ENCODE measurements at regions not wholly inside any gene's neighbourhood (a gene's known extent, or its start where the extent isn't known, plus 50 kb on each side); places are given as distances from the start of the nearest gene placed in this dataset.

DNA sequence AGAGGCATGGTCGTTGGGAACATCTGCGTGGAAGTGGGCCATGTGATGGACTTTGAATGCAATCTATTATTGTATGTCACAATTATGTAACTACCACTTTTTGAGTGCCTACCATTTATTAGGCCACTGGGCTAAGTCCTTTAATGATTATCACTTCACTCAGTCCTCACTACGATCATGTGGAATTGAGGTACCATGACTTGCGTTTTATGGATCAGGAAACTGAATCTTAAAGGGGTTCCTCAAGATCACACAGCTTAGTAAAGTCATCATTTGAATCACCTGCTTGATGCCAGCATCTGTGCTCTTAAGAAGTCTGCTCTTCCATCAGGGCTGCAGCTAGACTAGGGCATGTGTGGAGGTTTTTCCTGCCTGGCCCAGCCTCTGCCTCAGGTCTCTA, 136.7 kb downstream of the DAD1 start:
- peaks cover 10% of the 10 kb centered on the region for H3K79me2 ChIP-seq (ENCODE audit: insufficient read depth, low read length)

DNA sequence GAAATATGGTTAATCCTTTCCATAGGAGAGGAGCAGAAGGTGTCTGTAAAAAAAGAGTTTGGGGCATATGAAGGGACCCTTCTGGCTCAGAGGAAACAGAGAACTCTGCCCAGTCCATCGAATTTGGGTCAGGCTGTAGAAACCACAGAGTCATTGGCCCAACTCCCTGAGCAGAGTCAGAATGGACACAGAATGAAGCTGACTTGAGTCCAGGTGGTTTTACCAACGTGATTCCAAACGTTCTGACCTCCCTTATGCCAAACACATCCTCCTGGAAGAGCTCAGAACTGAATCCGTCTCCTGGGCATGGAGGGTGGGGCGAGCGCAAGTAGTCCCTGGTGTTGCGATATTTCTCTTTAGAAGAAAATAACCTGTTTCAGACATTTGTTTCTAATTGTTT, 138.8 kb downstream of the DAD1 start:
- no peaks in the 10 kb centered on the region for H3K27me3 ChIP-seq (ENCODE audit: insufficient read depth, low read length, poor library complexity, severe bottlenecking)
- H3K79me2 ChIP-seq (ENCODE audit: insufficient read depth, low read length): no peaks in the 10 kb centered on the region
- H3F3A ChIP-seq (ENCODE audit: low read depth): no peaks in the 10 kb centered on the region
- TF ChIP-seq EZH2phosphoT487 (IDR thresholded peaks at IDR 0.05; ENCODE audit: borderline replicate concordance): no peak
- TF ChIP-seq, protein P1, sequence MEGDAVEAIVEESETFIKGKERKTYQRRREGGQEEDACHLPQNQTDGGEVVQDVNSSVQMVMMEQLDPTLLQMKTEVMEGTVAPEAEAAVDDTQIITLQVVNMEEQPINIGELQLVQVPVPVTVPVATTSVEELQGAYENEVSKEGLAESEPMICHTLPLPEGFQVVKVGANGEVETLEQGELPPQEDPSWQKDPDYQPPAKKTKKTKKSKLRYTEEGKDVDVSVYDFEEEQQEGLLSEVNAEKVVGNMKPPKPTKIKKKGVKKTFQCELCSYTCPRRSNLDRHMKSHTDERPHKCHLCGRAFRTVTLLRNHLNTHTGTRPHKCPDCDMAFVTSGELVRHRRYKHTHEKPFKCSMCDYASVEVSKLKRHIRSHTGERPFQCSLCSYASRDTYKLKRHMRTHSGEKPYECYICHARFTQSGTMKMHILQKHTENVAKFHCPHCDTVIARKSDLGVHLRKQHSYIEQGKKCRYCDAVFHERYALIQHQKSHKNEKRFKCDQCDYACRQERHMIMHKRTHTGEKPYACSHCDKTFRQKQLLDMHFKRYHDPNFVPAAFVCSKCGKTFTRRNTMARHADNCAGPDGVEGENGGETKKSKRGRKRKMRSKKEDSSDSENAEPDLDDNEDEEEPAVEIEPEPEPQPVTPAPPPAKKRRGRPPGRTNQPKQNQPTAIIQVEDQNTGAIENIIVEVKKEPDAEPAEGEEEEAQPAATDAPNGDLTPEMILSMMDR (conservative IDR thresholded peaks at IDR 0.05; ENCODE audit: low read length): no peak
- no peak overlapping the region for H3K4me3 ChIP-seq (ENCODE audit: low read length, poor library complexity, severe bottlenecking)
- H3K9ac ChIP-seq (ENCODE audit: low read depth, low read length, poor library complexity, severe bottlenecking): no peak overlapping the region
- no peaks in the 10 kb centered on the region for H4K20me1 ChIP-seq (ENCODE audit: insufficient read depth, low read length, poor library complexity, severe bottlenecking)
- H3K9me3 ChIP-seq (ENCODE audit: insufficient read depth, low read depth, low read length): no peaks in the 10 kb centered on the region
- H3K4me2 ChIP-seq (ENCODE audit: low read depth, low read length, poor library complexity, severe bottlenecking): no peak overlapping the region
- H2AFZ ChIP-seq (ENCODE audit: low read length): no peak overlapping the region
- peaks cover 22% of the 10 kb centered on the region for H3K4me1 ChIP-seq (ENCODE audit: insufficient read depth, low read length, poor library complexity, severe bottlenecking)
- no peaks in the 10 kb centered on the region for H3K9me2 ChIP-seq (replicated peaks; ENCODE audit: low read depth, low read length)
- H3K36me3 ChIP-seq (ENCODE audit: insufficient read depth, low read length): no peaks in the 10 kb centered on the region

More for the DNA sequence above, 136.7 kb downstream of the DAD1 start:
- Histone ChIP-seq H3K27me3 (ENCODE audit: insufficient read depth, low read length, poor library complexity, severe bottlenecking) (peaks cover 6% of the 10 kb centered on the region), H3F3A (ENCODE audit: low read depth) (no peaks in the 10 kb centered on the region), H3K4me1 (ENCODE audit: insufficient read depth, low read length, poor library complexity, severe bottlenecking) (peaks cover 37% of the 10 kb centered on the region), H3K9me2 (replicated peaks; ENCODE audit: low read depth, low read length) (no peaks in the 10 kb centered on the region), H4K20me1 (ENCODE audit: insufficient read depth, low read length, poor library complexity, severe bottlenecking) (no peaks in the 10 kb centered on the region), H3K36me3 (ENCODE audit: insufficient read depth, low read length) (peaks cover under 1% of the 10 kb centered on the region; the same call in 1 of the 2 replicates), H3K4me2 (ENCODE audit: low read depth, low read length, poor library complexity, severe bottlenecking) (no peak overlapping the region), H3K9me3 (ENCODE audit: insufficient read depth, low read depth, low read length) (no peaks in the 10 kb centered on the region), H3K4me3 (ENCODE audit: low read length, poor library complexity, severe bottlenecking) (no peak overlapping the region), H2AFZ (ENCODE audit: low read length) (no peak overlapping the region), H3K9ac (ENCODE audit: low read depth, low read length, poor library complexity, severe bottlenecking) (no peak overlapping the region)
- no peak for TF ChIP-seq EZH2phosphoT487 (IDR thresholded peaks at IDR 0.05; ENCODE audit: borderline replicate concordance)
- TF ChIP-seq, protein P1 (conservative IDR thresholded peaks at IDR 0.05; ENCODE audit: low read length): no peak

DNA sequence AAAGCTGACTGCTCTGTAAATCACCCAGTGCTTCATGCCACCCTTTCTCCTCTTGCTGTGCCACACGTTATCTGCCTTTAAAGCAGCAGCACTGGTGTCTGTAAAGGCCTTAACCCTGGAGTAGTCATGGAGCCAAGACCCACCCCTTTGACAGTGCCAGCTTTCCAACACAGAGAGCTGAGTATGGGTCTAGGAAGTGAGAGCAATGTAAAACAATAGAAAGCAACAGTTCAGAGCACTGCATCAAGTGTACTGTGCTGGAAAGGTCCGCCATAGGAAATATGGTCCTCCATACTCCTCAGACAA, 139.5 kb downstream of the DAD1 start:
- no peaks in the 10 kb centered on the region for H3K36me3 ChIP-seq (ENCODE audit: insufficient read depth, low read length)
- H3F3A ChIP-seq (ENCODE audit: low read depth): no peaks in the 10 kb centered on the region
- no peak for TF ChIP-seq EZH2phosphoT487 (IDR thresholded peaks at IDR 0.05; ENCODE audit: borderline replicate concordance)
- TF ChIP-seq, protein P1 (conservative IDR thresholded peaks at IDR 0.05; ENCODE audit: low read length): no peak
- H2AFZ ChIP-seq (ENCODE audit: low read length): no peak overlapping the region
- no peaks in the 10 kb centered on the region for H3K79me2 ChIP-seq (ENCODE audit: insufficient read depth, low read length)
- H3K9ac ChIP-seq (ENCODE audit: low read depth, low read length, poor library complexity, severe bottlenecking): no peak overlapping the region
- H4K20me1 ChIP-seq (ENCODE audit: insufficient read depth, low read length, poor library complexity, severe bottlenecking): no peaks in the 10 kb centered on the region
- H3K4me2 ChIP-seq (ENCODE audit: low read depth, low read length, poor library complexity, severe bottlenecking): no peak overlapping the region
- H3K27me3 ChIP-seq (ENCODE audit: insufficient read depth, low read length, poor library complexity, severe bottlenecking): no peaks in the 10 kb centered on the region
- H3K9me2 ChIP-seq (replicated peaks; ENCODE audit: low read depth, low read length): no peaks in the 10 kb centered on the region
- no peaks in the 10 kb centered on the region for H3K9me3 ChIP-seq (ENCODE audit: insufficient read depth, low read depth, low read length)
- peaks cover 22% of the 10 kb centered on the region for H3K4me1 ChIP-seq (ENCODE audit: insufficient read depth, low read length, poor library complexity, severe bottlenecking)
- no peak overlapping the region for H3K4me3 ChIP-seq (ENCODE audit: low read length, poor library complexity, severe bottlenecking)

Data from Loucy (cell line).